ENCODE measurements at regions not wholly inside any gene's neighbourhood (a gene's known extent, or its start where the extent isn't known, plus 50 kb on each side); places are given as distances from the start of the nearest gene placed in this dataset.
"Not testable (repeated sequence)": the region's sequence is repeated elsewhere in the genome, so short reads cannot be mapped to it uniquely, and the experiment has no call there.

DNA sequence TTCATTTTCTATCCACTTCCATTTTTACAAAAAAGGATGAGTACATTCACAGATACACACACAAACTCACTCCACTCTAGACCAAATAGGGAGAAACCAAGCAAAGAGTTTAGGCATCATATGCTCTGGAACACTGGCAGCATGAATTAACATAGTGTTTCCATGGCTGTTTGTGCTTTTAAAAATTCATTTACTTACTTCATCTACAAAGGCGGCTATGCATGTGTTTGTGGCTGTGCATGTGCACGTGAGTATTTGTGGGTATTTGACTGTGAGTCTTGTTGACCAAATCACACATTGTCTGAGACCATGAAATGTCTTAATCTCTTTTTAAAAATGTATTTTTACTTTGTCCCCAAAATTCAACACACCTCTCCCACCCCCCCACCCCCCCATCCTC lies 203.0 kb upstream of the SESN3 start:
- DNase-seq (ENCODE audit: low read depth), result no peak

DNA sequence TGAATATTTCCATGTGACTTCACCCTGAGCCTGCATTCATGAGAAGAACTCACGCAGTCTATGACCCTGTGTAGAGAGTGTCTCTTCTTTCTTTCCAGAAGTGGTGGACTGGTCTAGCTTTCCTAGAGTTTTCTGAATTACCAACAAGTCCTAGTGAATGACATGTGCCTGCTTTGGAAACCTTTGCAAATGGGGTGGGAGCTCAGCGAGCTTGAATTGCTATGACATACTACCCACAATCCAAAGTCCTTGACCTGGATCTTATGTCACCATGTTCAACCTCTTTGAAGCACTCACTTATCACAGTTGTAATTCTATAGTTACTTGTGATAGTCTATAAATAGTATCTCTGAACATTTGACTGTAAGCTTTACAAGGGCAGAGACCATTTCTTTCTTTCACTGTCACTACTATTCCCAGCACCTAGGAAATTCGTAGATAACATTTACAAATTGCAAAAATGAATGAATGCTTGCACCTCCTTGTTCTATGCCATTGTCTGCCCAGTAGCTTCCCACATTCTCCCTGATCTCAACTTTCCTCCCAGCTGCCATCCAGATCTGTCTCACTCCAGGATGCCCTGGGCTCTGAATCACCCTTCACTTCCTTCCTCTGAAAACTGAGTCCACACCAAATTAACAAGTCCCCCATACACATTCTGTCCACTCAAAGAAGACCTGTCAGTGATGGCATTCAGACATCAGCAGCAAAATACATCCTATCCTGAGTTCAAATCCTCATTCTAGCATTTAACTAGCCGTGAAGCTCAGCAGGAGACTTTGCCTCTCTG lies 201.9 kb upstream of the SESN3 start:
- no peak for DNase-seq (ENCODE audit: low read depth)

DNA sequence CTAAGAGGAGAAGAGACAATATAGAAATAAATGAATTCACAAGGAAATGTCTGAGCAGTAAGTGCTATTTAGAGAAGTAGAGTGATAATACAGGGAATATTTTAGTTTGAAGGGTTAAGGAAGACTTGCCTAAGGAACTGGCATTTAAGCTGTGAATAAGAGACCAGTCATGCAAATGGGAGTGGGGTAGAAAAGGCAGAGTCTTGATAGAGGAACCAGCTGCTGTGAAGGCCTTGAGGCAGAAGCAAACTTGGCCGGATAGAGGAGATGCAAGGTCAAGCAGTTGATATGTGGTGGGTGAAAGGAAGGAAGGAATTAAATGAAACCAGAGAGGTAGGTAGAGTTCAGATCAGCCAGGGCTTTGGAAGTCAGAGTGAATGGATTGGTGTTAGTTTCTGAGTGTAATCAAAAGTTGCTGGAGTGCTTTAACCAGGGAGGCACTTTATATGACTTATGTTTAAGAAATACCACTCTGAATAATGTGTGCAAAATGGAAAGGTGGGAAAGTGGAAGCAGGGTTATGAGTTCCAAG lies 198.4 kb upstream of the SESN3 start:
- no peak for DNase-seq (ENCODE audit: low read depth)

DNA sequence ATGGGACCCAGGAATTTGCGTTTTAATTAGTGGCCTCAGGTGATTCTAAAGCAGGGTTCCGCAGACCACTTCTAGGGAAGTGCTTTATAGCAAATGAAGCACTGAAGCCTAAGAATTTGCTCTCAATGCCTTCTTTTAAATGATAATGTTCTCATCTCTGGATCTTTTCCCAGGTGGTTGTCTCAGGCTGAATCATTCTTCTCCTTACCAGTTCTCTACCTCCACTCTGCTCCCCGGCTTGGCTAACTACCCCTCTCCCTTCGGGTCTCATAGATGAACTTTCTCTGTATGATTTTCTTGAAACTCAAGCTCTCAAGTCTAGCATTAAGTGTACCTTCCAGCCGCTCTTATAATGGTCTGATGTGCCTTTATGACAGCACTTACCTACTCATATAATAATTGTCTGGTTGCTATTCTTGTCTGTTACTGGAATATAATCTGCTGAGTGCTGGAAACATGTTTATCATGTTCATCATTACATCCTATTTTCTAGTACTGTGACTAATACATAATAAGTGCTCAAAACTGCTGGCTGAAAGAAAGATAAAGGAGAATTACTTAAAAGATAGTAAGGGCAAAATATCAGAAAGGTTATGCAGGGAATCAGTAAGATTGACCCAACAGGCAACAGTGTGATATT lies 195.9 kb upstream of the SESN3 start:
- DNase-seq (ENCODE audit: low read depth), result no peak

DNA sequence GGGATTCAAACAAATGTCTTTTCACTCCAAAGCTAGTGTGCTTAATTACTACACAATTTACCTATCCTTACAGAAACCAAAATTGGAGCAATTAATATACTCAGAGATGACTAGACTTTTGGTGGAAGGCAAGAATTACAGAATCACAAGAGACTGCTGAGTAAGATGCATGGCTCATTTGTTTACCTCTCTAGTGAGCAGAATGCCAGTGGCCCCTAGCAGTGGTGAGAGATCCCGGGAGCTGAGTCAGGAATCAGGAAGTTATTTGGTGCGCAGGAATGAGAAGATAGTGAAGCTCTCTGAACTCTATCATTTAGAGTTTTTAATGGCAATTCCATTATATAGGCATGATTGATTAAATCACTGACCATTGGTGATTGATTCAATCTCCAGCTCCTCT lies 188.9 kb upstream of the SESN3 start:
- no peak for DNase-seq (ENCODE audit: low read depth)

DNA sequence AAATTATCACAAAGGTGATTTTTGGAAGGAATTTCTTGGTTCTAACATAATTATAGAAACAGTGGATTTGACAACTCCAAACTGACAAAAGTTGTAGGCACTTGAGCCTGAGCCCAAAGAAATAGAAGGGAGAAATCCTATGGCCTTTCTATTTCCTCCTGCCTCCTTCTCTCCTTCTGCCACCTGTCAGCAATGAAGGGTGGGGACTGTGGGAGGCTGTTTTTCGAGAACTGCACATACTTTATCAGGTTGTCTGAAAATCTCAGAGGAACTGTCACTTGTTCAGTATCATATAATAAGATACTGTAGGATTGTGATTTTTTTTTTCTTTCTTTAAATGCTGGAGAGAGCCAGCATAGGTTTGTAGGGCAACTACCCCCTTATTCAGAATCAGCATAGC lies 187.9 kb upstream of the SESN3 start:
- no peak for DNase-seq (ENCODE audit: low read depth)

DNA sequence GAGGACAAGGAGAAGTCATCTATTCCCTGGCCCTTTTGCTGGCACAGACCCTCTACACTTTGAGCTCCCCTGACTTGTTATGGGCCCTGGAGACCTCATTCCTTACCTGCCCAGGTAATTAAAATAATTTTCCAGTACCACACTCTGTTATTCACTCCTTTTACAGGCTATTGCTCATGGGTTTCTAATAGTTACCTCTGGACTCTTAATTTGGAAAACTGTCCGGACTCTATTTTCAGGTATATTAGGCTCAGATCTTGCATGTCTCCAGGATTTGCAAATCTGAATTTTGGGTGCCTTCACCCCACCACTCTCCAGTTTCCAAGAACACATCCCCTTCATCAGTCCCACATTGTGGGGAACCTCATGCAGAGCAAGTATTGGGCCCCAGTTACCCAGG lies 186.8 kb upstream of the SESN3 start:
- DNase-seq (ENCODE audit: low read depth), result no peak

DNA sequence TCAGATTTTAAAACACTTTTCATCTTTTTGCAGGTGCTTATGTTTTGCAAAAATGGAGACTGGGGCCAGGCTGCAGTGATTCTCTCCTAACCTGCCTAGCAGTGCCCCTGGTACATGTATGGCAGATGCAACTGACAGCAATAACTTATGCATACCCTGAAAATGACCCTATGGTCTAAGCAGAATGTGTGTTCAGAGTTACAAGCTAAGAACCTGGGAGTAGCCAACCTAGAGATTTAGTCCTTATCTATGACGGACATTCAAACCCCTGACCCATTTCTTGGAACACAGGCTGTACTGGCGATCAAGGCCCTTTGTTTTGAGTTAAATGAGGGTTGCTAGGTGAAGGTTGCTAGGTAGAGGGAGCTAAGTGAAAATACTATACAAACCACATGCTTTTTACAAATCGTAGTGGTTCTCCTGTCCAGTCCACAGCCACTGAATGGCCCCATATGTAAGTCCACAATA lies 184.9 kb upstream of the SESN3 start:
- no peak for DNase-seq (ENCODE audit: low read depth)

DNA sequence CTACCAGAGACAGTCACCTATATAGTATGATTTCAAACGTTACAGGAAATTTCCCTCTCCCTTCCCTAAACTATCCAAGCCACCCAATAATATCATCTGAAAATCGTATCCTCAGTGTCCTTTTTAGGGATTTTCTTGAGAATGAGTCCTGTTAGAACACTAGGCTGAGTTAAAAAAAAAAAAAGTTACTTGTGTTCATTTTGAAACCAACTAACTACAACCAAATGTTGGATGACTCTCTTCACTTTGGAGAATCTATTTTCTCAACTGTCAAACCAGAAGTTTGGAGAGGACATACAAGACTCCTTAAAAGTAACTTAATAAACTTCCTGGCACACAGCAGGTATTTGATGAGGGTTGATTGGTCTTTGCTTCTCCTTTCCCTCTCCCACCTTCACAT lies 183.2 kb upstream of the SESN3 start:
- no peak for DNase-seq (ENCODE audit: low read depth)

DNA sequence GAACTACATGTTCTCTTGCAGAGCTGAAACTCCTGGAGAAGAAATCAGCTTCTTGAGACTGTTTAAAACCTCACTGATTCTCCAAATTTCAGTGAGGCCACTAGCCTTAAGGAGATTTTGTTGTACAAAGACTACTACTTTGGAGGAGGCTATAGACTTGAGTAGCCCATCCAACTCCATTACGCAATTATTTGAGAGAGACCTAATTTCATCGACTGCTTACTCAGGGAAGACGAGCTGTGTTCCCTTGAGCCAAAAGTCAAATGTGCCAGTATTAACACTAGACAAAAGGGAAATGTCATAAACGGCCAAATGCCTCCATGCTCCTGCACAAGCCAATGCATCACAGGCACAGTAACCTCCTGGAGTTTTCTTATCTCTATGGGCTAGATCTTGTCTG lies 182.8 kb upstream of the SESN3 start:
- DNase-seq (ENCODE audit: low read depth), result no peak

DNA sequence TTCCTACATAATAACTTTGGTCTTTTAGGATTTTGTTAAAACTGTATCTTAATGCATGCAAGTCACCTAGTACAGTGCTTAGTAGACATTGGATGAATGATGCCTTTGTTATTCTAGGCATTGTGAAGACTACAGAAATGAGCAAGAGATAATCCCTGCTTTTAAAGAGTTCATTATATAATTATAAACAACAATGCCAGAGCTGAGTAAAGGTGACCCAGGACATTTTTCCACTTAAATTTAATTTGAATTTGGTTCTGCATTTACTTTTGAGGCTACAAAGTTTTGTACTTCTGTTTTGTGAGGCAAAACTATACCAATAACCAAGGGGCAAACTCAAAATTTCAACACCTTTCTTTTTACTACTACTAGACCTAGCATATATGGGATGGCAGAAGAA lies 182.0 kb upstream of the SESN3 start:
- DNase-seq (ENCODE audit: low read depth), result no peak

DNA sequence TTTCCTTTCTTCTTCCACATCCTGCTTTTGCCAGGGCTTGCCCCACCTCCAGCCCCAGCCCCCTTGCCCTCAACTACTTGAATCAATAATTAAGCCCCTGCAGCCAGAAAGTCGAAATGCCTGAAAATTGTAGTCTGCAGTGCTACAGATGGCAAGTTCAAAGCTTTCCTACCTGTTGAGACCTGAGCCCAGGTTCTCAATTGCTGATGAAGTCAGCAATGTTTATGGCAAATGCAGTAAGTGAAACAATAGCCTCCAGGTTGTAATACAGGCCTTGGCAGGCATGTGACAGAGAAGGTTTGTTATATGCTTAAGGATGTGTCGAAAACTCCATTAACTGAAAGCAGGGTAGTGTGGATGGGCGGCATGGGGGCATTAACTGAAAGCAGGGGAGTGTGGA lies 181.1 kb upstream of the SESN3 start:
- DNase-seq (ENCODE audit: low read depth), result no peak

DNA sequence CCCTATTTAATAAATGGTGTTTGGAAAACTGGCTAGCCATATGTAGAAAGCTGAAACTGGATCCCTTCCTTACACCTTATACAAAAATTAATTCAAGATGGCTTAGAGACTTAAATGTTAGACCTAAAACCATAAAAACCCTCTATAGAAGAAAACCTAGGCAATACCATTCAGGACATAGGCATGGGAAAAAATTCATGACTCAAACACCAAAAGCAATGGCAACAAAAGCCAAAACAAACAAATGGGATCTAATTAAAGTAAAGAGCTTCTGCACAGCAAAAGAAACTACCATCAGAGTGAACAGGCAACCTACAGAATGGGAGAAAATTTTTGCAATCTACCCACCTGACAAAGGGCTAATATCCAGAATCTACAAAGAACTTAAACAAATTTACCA lies 179.7 kb upstream of the SESN3 start:
- DNase-seq (ENCODE audit: low read depth), result not testable (repeated sequence)

DNA sequence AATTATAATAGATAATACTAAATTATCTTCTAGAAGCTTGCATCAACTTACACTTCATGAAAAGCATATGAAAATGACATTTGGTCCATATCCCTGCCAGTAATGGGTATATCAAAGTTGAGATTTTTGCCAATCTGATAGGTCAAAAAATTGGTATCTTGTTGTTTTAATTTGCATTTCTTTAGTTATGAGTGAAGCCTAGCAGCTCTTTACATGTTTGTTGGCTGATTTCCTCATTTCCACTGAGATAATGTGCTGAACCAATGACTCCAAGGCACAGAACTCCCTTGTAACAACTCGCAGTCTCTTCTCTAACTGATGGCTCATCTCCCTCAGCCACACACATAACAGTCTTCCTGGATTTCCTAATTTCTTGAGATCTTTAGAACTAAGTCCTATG lies 175.3 kb upstream of the SESN3 start:
- DNase-seq (ENCODE audit: low read depth), result no peak

DNA sequence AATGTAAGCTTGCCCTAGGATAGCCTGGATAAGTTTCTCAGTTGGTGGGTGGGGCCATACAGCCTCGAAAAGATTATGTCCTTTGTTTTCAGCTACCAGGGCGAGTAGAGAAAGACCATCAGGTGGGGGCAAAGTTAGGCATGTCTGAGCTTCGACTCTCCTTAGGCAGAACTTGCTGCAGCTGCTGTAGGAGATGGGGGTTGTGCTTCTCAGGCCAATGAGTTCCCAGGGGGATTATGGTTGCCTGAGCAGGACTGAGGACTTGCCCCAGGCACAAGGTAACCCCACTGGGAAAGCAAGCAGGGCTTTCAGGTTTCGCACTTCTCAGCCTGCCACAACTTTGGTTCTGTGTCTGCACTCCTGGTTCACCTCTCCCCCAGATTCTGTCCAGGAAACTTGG lies 173.4 kb upstream of the SESN3 start:
- DNase-seq (ENCODE audit: low read depth), result no peak

DNA sequence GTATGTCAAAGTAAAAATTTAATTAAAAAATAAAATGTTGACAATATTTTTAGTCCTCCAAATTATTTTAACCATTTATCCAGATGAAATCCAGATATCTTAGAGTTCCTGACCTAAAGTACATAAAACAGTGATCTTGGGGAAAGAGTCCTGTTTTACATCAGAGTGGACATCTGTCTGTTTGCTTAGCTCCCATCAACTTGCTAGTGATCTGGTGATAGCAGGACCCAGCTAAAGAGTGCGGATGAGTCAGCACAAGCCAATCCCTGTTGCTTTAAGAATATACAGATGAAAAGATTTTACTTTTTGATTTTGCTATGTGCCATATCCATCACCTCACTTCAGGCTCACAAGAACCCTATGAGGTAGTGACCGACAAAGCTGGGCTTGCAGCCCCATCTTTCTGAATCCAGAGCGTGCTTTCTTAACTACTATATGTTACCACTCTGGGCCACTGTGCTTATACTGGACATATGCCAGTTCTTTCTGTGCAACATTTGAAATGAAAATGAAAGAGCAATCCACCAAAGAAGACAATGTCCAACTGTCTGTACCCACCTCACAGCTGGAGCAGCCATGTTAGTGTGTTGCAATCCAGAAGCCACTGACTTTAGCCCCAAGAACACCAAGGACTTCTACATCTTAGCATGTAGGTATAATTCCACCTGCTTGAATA lies 167.6 kb upstream of the SESN3 start:
- DNase-seq (ENCODE audit: low read depth), result no peak

DNA sequence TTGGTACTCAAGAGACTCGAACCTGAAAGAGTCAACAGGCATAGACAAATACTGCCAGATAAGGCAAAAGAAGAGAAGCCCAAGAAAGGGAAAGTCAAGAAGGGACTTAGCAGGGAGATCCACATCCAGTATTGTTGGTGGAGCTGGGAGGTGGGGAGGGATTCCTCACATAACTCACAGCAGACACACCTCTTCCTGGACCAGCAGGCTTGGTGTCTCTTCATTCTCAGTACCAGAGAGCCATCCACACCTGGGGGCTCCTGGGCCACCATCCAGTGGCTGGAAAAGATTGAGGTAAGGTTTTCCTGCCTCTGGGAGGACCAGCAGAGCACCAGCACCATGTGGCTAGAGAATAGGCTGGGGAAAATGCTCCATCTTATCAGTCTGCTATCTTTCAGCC lies 161.6 kb upstream of the SESN3 start:
- no peak for DNase-seq (ENCODE audit: low read depth)

DNA sequence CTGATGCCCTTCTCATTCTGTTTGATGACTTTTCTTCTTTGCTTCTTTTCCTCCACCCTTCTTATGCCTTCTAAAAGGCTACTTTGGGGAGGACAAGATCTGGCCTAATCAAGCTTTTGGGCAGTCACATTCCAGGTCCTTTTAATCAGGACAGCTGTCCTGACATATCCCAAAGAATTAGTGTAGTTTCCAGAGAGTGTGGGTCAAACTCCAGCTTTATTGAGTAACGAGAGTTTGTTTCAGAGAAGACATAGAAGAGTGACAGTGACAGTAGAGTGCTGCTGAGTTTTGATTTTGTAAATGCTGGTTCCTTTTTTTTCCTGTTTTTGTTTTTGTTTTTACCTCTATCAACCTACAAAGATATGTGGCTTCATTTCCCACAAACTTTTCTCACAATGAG lies 158.4 kb upstream of the SESN3 start:
- DNase-seq (ENCODE audit: low read depth), result no peak

DNA sequence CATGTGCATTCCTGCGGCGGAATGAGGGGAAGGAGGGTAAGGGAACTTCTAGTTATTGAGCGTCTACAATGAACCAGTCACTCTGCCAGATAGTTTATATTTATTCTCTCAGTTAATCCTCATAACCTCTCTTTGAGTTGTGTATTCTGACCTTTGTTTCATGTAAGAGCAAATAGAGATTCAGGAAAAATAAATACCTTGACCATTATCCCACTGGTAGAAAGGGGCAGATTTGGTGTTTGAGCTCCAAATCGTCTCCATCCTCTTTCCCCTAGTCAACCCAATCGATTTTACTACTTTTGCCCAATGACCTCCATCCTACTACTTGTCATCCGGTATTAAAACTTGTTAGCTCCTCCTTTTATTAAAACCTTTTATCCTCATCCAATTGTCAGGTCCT lies 157.1 kb upstream of the SESN3 start:
- DNase-seq (ENCODE audit: low read depth), result no peak

DNA sequence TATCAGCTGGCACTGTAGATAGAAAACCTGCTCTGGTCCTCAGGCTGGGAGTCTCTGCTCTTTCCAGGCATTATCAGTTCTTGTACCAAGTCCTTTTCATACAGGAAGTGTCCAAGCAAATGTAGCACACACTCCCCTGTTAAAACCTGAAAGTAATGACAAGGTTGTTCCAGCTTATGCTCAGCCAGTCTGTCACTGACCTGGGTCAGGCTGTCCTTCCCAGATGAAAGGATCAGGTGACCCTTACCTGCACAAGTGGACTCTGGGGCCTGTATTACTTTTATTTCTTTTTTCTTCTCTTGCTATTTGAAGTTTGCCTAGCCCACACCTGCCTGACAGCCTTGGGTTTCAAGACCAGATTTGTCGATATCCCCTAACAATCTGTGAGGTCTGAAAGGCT lies 156.3 kb upstream of the SESN3 start:
- DNase-seq (ENCODE audit: low read depth), result no peak

DNA sequence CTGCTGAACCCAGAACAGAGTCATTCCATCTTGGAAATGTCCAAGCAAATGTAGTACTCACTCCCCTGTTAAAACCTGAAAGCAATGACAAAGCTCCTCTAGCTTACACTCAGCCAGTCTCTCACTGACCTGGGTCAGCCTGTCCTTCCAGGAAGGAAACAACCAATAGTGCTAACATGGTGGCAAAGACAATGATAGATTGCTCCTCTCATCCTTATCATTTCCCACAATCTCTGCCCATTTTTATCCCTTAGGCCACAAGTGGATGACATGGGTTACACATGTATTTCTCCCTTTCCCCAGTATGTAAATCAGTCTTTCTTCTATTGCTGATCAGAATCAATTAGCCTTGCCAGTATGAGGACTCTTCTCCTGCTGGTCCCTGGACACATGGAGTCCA lies 154.6 kb upstream of the SESN3 start:
- DNase-seq (ENCODE audit: low read depth), result no peak

DNA sequence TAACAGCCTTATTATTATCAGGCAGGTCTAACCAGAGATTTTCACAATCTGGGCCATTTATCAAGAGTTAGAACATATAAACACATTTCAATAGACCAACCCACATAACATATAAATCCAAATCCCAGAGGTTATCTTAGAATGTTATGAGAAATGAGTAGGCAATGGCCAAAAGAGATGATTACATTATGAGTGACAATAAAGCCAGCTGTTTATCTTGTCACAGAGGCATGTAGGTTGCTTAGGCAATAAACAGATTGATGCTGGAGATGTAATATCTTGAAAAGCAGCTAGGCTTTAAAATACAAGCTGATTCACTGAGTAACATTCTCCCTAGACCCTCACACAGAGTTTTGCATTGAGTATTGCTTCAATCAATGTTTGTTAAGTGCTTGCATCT lies 148.5 kb upstream of the SESN3 start:
- DNase-seq (ENCODE audit: low read depth), result no peak

DNA sequence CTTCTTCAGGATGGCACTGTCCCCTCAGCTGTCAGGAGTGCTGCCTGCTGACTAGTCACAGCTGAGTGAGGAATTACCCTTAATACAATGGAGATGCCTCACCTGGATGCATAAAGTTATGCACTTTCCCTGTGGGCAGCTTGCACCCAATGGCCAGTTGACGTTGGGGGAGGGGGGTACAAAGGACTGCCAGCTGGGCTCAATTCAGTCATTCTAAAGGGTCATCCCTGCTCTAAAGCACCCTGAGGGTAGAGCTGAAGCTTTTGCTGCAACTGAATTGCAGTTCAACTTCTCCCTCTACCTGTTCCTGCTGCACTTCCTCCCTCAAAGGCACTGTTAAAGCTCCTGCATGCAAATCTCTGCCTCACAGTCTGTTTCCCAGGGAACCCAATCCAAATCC lies 147.8 kb upstream of the SESN3 start:
- DNase-seq (ENCODE audit: low read depth), result no peak

Data from stimulated activated CD8-positive, alpha-beta memory T cell treated with anti-CD3 and anti-CD28 coated beads, Interleukin-7, amount 100 ng/mL, for 24 hours (primary cell).